NT2/D1 (cell line): ENCODE measurements at regions not wholly inside any gene's neighbourhood (a gene's known extent, or its start where the extent isn't known, plus 50 kb on each side); places are given as distances from the start of the nearest gene placed in this dataset.

Experiments
- SUZ12 ChIP-seq: IDR thresholded peaks from 2 replicates; pipeline ENCODE4 v1.6.1; 2011; ENCODE audit not compliant: insufficient read length, insufficient read depth; ENCODE audit errors: extremely low read depth
- YY1 ChIP-seq: IDR thresholded peaks from 2 replicates; pipeline ENCODE4 v1.6.1; 2011; ENCODE audit not compliant: insufficient read length, insufficient read depth

GRCh38 chr5:164319161-164319560 lies 813.7 kb downstream of the MAT2B start:
- TF ChIP-seq SUZ12: no peak
- no peak for TF ChIP-seq YY1
